COLO829 (cell line): ENCODE measurements at regions not wholly inside any gene's neighbourhood (a gene's known extent, or its start where the extent isn't known, plus 50 kb on each side); places are given as distances from the start of the nearest gene placed in this dataset.
"Not testable (repeated sequence)": the region's sequence is repeated elsewhere in the genome, so short reads cannot be mapped to it uniquely, and the experiment has no call there.

Source experiments
- DNase-seq: peaks from one replicate; pipeline ENCODE4 v3.0.0; 2012; ENCODE audit warnings: low spot score

DNA sequence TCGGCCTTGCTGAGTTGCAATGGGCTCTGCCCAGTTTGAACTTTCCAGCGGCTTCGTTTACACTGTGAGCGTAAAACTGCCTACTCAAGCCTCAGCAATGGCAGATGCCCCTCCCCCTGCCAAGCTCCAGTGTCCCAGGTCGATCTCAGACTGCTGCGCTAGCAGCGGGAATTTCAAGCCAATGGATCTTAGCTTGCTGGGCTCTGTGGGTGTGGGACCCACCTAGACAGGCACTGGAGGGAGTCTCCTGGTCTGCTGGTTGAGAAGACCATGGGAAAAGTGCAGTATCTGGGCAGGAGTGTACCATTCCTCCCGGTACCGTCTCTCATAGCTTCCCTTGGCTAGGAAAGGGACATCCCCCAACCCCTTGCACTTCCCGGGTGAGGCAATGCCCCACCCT lies 88.2 kb downstream of the KLHL28 start:
- no peak for DNase-seq

DNA sequence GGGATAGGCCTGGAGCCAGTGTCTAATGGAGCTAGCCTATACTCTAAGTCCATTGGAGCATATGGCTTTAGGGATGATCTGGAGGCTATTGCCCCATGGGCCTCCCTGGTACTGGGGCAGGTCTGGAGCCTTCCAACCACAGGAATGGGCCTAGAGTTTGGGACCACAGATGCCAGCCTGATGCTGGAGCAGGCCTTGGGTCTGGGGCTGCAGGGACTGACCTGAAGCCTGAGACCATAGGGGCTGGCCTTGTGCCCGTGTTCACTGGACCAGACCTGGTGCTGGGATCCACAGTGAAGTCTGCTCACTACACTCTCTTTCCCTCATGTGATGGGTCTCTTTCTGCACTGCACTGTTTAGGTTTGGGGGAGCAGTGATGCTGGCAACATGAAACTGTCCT lies 95.0 kb downstream of the KLHL28 start:
- DNase-seq: no peak

DNA sequence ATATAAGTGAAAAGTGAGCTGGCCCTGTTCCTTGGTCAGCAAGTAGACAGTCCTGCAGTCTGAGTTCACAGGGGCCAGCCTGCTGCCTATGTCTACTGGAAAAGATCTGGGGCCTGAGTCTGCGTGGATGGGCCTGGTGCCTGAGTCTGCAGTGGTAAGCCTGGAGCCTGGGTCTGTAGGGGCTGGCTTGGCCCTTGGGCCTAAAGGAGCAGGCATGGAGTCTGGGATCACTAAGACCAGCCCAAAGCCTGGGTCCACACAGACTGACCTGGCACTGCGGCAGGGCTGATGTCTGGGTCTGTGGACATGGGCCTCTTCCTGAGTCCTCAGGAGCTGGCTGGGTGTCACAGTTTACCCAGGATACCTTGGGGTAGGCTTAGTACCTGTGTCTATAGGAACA lies 95.4 kb downstream of the KLHL28 start:
- DNase-seq: no peak

DNA sequence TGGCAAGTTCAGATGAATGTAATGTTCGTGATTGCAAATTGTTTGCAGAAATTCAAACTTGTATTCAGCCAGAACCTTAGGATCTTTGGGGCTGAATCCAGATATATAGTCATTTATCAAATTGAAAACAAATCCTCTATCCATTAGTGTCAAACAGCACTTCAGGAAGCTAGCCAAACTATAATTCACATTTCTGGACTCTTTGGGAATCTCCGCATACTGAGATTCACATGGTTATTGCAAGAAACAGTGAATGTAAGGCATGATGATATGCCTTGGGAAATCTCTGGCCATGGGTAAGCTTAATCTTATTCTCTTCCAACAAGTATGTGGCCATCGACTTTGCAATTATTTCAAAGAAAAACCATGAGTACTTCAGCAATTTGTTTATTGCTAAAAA lies 98.5 kb downstream of the KLHL28 start:
- no peak for DNase-seq

DNA sequence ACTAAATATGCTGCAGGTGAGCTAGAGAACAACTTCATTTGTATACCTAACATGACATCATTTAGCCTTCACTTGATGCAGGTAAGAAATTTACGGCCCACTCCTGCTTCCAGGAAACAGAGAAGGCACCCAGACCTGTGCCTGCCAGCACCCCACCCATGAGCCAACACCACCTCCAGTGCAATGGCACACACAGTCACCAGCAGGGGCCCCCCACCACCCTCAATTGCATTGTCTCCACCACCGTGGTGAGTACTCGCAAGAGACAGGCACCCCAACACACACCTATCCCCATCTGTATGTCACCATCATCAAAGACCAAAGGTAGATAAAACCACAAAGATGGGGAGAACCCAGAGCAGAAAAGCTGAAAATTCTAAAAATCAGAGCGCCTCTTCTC lies 107.6 kb downstream of the KLHL28 start:
- no peak for DNase-seq

DNA sequence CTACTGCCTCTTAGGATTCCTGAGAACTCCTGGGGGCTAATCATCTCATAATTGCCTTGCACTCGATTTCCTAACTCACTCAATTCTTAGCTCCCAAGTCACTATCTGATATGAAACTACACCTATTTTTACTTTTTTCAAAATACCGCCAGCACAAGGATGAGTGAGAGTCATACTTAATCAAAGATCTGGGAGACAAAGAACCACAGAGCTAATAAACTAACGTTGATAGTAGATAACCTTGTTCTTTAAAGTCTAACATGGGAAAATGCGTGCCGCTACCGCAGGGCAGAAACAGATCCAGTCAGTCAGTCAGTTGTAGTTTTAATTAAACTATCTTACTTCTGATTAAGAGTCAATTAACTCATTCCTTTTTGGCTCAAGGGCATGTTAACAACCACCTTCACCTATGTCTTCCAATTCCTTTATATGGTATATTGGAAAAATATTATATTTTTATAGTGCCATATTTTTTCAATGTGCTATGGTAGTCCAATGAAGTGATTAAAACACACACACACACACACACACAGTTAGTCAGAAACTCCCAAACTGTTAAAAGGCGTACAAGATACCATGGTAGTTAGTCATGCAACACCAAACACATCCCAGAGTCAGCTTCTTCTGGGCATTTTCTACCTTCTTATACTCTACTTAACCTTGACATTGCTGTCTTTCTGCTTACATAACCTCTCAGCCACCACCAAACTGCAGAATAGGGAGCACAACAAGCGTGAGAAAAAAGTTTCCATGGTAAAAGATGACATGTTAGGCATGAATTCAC lies 114.0 kb downstream of the KLHL28 start:
- DNase-seq: no peak

DNA sequence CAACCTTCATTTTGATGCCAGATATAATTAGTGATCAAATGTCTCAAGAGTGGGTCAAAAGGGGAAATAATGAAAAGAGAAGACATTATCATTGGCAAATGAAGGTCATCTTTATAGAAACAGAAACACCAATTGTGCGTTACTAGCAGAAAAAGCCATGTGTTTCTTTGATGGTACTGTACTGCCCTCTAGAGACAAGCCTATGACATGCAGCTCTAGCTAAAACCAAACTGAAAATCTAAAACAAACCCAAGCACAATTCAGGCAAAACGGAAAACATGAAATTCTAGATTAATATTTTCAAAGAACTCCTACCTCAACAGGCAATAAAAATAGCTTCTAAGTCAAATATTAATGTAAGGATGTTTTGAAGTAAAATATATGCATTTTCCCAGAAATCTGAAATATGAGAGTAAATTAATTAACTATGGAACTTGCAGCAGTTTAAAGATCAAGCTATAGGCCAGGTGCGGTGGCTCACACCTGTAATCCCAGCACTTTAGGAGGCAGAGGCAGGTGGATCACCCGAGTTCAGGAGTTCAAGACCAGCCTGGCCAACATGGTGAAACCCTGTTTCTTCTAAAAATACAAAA lies 115.4 kb downstream of the KLHL28 start:
- peak; percentile 65 for DNase-seq

DNA sequence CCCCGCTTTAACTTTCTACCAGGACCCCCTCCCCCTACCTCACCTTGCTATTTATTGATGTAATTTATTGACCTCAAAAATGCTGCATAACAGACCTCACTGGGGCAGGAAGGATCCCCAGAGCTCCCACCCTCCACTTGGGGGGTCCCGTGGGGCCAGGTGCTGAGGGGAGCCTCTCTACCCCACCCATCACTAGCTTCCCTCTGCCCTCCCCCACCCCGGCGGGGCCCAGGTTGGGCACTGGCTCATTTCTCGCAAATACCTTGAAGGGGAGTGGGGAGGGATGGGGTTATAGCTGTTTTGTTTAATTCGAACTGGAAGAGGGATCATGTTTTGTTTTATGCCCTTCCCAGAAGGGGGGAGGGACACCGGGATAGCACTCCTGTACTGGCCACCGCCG lies 125.8 kb downstream of the KLHL28 start:
- not testable (repeated sequence) for DNase-seq

DNA sequence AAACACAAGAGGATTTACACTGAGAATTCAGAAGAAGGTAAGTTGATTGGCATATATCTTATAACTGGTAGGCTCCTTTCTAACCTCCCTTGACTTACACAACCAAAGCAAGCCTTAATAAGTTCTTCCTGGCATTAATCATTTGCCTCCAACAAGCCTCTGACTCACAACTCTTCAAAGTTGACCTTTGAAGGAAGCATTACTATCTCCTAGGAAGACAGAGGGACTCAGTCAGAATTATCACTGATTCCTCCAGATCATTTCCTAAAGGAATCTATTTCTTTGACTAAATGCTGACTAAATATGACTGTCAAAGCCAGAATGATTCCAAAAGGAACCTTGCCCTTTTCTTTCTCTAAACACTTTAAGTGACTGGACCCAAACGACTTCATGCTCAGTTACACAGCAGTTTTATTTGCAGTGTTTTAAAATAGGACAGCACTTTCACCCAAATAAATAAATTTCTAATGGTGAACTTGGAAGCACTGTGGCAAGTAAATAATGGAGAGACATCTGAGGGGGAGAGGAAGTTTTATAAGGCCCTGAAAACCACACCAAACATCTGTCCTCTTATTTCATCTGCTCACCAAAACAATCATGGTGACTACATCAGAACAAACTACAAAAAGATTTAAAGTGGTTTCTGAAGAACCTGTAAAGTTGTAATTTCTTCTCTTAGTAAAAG lies 128.2 kb downstream of the KLHL28 start:
- DNase-seq: peak; percentile 77

DNA sequence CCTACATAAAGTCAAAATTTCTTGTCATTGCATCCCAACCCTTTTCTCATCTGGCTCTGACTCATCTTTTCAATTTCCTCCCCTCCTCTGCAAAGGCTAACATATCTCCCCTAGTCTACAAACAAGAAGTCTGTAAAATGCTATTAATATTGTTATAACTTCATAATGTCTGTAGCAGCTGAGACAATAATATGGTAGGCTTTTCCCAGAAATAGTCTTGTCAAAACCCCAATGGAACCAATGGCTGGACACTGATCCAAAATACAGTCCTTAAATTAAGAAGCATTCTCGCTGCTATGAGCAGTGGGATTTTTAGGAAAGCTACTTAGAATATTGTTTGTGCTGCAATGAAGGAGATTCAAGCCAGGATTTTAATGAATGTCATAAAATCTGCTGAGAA lies 131.4 kb downstream of the KLHL28 start:
- DNase-seq: no peak

DNA sequence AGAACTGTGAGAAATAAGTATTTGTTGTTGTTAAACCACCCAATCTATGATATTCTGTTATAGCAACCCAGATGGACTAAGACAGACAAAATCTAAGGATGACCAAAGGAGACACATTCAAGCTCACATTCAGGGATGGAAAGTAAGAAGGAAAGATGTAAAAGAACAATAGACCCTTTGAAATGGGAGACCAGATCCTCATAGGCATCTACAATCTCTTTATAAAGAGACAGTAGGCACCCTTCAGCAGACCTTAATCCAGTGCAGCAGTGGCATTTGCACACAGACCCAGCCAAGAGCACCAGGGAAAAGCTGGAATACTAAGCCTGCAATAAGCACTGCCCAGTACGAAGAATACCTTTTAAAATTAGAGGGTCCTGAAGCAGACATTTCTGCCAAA lies 132.7 kb downstream of the KLHL28 start:
- DNase-seq: peak; percentile 57

DNA sequence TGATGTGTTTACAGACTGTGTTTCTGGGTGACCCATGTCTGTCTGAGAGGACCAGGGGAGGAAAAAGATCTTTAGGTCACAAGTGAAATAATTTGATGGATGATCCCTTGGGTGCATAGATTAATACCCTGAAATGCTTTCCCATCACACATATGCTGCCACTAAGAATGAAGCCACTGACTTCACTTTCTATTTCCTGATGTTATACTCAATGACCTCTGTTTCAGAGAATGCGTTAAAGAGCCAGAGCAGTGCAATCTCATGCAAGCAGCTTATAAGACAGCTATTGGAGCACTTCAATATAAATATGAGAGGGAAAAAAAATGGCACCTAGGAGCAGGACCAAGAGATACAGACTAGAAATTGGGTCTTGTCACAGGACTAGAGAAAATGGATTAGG lies 133.7 kb downstream of the KLHL28 start:
- DNase-seq: no peak

DNA sequence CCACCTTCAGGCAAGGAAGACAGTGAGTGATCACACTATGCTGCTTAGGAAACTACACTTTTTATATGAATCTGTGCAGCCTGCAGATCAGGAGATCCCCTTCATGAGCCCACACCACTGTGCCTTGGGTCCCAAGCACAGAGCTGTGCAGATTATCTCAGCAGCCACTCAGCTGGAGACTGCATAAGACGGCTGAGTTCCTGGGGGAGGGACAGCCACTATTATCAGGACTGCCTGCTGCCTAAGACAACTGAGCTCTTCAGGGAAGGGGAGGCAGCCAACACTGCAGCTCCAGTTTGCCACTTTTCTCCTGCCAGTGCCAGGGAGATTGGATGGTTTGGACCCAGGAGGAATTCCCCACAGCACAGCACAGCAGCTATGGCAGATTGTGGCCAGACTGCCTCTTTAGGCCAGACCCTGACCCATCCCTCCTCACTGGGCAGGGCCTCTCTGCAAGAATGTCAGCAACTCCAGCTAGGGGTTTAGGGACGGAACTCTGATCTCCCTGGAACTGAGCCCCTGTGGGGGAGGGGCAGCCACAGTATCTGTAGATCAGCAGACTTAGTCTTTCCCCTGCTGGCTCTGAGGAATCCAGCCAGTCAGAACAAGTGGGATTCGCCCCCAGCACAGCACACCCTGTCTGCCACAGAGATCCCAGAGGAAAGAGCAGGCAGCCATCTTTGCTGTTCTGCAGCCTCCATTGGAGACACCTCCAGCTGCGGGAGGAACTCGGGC lies 141.3 kb downstream of the KLHL28 start:
- no peak for DNase-seq

DNA sequence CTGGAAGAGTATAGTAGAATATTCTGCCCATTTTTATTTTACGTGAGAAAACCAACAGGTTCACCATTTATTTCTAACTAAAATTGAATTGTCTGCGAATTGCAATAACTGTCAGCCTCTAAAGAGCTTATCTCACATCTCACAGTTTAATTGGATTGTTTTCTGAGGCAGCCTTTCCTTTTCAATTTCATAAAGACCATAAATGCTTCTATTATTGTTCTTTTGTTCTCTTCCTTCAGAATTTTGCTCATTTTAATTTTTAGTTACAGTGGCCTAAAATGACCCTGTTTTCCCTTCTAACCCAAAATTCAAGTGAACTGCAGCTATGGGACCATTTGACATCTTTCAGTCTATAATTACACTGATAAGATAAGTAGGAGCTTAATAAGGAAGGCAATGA lies 147.6 kb downstream of the KLHL28 start:
- DNase-seq: no peak

DNA sequence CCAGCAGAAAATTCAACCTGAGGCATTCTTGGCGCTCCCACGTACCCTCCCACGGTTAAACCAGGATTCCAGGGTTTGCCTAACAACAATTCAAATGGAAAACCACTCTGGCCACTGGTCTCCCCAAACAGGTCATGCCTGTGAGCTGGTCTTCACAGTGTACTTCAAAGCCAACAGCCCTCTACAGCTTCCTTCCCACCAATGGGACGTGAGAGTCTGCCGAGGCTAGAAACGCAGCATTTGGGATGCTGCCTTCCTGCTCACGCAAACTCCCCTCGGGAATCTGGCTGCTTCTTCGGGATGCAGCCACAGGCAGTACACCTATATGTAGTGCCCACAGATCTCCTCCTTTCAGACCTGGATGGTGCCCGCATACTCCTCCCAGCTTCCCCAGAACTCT lies 149.1 kb downstream of the KLHL28 start:
- DNase-seq: no peak

DNA sequence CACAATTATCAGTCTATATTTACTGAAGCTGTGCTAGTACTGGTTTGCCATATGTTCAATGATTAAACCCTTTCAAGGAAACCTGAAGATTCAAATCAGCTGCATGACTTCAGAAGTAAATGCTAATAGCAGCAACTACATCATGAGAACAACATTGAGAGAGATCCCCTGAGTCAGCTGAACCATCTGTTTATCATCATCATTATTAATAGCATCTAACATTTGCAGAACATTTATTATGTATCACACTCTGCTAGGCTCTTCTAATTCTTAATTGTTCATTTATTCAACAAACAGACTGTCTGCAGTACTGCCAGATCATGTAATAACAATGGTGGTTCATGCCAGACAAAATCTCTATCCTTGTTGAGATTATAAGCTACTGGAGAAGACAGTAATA lies 157.4 kb downstream of the KLHL28 start:
- no peak for DNase-seq

DNA sequence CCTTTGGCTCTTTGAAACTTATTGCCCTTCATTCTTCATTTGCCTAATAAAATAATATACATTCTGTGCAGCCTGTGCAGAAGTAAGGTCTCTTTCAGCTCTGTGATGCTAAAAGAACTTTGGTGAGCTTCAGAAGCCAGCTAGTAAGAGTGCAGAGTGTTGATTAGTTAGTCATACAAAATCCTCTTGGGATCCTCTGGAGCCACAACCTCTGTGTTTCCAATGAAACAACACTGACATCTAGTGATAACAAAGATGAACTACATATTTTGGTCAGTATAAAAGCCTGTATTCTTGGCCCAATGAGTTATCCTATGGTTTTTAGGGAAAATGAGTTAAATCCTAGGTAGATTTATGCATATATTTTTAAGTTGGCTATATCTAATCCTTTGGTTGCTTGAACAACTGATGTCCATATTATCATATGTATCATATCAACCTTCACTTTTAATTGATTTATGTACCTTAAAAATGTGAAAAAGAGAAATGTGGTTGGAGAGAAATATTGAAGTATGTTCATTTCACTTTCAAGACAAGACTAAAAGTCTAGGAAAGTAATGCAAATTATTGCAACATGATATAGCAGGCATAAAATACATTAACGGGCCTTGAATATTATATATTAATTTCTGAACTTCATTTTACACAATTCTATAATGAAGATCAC lies 158.4 kb downstream of the KLHL28 start:
- peak; percentile 77 for DNase-seq

DNA sequence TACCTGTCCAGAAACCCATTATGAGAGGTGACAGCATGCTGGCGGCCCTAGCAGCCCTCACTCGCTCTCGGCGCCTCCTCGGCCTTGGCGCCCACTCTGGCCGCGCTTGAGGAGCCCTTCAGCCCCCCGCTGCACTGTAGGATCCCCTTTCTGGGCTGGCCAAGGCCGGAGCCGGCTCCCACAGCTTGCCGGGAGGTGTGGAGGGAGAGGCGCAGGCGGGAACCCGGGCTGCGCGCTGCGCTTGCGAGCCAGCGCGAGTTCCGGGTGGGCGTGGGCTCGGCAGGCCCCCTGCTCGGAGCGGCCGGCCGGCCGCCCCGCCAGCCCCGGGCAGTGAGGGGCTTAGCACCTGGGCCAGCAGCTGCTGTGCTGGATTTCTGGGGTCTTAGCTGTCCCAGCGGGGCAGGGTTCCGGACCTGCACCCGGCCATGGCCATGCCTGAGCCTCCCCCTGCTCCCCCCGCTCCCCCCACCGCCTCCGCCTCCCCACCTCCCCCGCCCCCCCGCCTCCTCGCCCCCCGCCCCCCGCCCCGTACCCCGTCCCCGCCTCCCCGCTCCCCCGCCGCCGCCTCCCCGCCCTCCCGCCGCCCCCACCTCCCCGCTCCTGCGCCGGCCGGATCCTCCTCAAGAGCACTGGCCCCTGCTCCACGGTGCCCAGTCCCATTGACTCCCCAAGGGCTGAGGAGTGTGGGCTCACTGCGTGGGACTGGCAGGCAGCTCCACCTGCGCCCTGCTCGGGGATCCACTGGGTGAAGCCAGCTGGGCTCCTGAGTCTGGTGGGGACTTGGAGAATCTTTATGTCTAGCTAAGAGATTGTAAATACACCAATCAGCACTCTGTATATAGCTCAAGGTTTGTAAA lies 163.1 kb downstream of the KLHL28 start:
- DNase-seq: no peak

DNA sequence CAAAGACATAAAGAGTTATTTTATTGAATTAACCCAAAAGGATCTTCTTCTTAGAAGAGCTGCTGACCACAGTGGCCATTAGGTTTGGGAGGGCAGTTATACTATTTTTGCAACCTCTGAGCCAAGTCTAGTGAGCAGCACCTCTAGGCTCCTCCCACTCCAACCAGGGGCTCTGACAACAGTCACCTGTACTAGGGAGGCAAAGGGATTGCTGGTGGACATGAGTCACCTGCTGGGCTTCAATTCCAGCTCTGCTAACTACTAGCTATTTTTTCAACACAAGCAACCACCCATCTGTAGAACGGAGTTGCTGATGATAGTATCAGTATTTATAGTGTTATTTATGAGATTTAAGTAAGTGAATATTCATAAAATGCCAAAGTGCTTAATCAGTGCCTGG lies 166.0 kb downstream of the KLHL28 start:
- no peak for DNase-seq

DNA sequence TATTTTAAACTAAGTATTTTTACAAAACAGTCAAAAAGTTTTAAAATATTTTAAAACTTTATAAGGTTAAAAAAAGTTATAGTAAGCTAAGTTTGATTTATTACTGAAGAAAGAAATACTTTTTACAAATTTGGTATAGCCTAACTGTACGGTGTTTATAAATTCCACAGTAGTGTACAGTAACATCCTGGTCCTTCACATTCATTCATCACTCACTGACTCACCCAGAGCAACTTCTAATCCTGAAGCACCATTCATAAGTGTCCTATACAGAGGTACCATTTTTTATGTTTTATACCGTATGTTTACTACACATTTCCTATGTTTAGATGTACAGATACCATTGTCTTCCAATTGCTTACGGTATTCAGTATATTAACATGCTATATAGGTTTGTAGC lies 170.0 kb downstream of the KLHL28 start:
- DNase-seq: no peak

DNA sequence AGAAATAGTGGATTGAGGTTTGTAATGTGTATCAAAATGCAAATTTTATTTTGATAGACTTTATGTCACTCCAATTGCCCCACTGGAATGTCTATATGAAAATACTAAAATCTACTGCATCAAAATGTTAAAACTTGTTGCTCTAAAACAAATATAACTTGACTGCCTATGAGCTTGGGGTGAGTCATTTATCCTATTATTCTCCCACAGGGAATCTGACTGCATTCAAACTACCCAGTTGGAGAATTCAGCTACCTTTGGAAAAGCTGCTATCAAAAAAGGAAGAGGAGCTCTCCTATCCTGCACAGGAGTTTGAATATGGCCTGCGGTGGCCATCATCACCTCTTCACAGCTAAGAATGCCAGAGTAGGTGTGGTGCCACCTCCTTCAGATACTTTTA lies 173.1 kb downstream of the KLHL28 start:
- DNase-seq: no peak
